Kidney glomerular epithelial cell (primary cell): ENCODE measurements at regions not wholly inside any gene's neighbourhood (a gene's known extent, or its start where the extent isn't known, plus 50 kb on each side); places are given as distances from the start of the nearest gene placed in this dataset.
"Not testable (repeated sequence)": the region's sequence is repeated elsewhere in the genome, so short reads cannot be mapped to it uniquely, and the experiment has no call there.

Experiments used
- DNase-seq: peaks from one replicate; lab custom pipeline; 2025; lab: John Stamatoyannopoulos, UW

- no peak for DNase-seq
These were observed 713.0 kb downstream of the BRINP3 start for GRCh38 chr1:189764391-189765320.

- no peak for DNase-seq
These were observed 708.2 kb downstream of the BRINP3 start for GRCh38 chr1:189769448-189769847.

- DNase-seq, result no peak
These were observed 702.9 kb downstream of the BRINP3 start for GRCh38 chr1:189774721-189775287.

DNA sequence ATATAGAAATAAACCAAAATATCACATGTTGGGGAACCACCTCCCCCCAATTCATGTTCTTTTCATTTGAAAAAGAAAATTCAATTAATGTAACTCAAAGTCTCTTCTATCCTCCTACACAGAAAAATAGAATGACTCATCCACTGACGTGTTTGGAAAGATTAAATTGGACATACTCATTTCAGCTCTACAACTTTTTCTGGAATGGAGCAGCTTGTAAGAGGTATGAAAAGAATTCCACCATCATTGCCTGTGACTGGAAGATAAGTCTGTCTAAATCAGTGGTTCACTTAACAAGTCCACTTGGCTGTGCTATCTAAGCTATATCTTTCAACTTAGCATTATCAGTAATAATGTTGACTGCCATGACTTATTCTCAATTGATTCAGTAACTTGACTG lies 702.3 kb downstream of the BRINP3 start:
- DNase-seq, result no peak

- DNase-seq, result no peak
These were observed 698.6 kb downstream of the BRINP3 start for GRCh38 chr1:189779034-189779433.

DNA sequence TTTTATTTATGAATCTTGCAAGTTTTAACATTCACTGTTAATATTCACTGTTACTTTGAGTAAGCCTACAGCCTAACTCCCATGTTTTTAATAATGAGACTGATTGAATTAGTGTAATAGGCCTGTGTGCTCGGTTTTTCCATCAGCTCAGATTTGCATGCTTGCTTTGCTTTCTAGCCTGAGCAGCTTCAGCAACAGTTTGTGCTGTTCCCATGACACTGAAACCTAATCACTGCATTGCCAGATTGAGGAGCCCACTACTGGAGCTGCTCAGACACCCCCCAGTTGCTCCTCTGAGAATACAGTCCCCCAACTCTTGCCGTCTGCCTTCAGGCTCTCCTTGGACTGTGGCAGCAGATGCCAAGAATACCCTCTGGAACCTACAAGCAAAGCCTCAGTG lies 695.4 kb downstream of the BRINP3 start:
- no peak for DNase-seq

DNA sequence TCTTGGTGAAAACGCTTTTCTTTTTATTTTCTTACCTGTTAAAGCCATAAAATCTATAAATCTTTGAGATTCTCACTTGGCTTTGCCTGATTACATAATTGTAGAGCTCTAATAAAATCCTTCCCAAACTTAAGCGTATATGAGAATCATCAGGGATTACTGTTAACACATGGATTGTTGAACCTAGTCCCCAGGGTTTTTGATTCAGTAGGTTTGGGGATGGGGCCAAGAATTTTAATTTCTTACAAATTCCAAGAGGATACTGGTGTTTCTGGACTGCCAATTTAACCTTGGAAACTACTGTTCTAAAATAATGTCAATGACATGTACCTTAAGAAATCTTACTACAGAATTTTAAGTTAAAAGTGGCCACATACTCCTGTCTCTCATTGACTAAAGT lies 694.2 kb downstream of the BRINP3 start:
- no peak for DNase-seq

DNA sequence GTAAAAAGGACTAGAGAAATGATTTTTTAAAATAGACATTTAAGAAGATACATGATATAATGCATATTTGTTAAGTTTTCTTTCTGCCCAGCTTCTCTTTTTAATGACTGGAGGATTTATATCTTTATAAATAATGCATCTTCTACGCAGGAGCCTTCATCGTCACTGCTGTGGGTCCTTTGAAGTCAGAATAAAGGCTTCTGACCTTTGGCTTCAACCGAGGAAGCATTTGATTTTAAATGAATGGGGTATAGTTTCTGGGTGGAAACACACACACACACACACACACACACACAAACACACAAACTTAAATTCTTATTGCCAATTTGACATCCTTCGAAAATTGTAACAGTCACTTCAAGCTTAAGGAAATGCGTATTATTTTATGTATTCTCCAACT lies 690.9 kb downstream of the BRINP3 start:
- DNase-seq, result no peak

GRCh38 chr1:189787201-189787600 lies 690.5 kb downstream of the BRINP3 start:
- DNase-seq, result no peak

- DNase-seq, result no peak
These were observed 687.3 kb downstream of the BRINP3 start for GRCh38 chr1:189790335-189790734.

DNA sequence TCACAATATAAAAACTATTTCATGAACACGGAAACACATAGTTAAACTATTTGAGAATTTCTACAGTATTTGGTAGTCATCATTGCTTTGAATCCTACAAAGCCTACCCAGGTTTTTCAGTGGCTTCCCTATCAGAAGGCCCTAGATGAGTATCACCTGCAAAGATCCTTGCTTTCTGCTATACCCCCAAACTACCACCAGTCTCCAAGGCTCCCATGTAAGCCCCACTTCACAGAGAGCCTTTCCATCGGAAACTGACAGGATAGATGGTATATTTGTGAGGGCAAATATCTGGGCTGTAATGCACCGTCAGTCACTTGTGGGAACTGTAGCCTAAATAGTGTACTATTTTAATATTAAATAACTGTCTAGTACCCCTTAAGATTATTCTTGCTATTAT lies 674.3 kb downstream of the BRINP3 start:
- DNase-seq, result no peak

DNA sequence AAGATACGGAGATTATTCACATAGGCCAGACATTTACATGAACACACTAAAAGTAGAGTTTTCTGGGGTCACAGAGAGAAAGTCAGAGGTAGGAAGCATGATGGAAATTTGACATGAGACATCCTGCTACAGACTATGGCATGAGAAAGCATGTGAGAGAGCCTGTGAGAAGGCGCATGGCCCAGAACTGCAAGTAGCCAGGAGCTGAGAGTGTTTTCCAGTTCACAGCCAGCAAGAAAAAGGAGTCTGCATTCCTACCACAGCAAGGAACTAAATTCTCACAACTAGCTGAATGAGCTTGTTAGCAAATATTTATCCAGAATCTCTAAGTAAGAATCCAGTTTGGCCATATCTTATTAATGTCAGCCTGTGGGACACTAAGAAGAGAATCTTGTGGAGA lies 673.3 kb downstream of the BRINP3 start:
- no peak for DNase-seq

DNA sequence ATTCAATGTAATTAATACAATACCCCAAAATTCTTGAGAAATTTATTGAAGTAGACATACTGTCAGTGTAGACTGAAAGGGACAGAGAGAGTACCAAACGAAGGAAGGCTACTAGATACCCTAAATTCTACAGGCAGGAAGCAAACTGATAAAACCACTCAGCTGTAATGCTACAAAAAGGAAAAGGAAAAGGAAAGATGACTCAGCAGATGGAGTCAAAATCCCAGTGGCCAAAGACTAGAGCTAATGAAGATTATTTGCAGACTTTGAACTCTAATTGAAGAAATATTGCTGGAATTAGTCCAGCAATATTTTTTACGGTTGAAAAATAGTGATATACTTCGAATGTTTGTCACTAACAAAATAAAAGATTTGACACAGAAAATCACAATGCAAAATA lies 671.9 kb downstream of the BRINP3 start:
- no peak for DNase-seq

GRCh38 chr1:189810639-189811038 lies 667.0 kb downstream of the BRINP3 start:
- DNase-seq, result not testable (repeated sequence)

DNA sequence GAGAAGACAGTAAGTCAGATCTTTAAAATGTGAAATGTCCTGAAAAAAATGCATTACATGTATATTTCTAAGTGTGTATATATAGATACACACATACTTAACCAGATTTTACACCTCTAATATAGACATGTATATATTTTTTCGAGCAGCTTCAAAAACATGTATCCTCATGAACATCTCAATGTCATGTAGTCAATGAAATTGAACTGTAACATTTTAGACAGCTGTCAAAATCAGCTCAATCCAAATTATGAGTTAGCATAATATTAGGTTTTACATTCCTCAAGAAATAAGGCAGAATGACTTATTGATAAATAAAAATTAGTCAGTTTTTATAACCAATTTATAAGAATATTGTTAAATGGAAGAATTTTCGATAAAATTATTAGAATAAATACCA lies 665.7 kb downstream of the BRINP3 start:
- no peak for DNase-seq

GRCh38 chr1:189816558-189816957 lies 661.1 kb downstream of the BRINP3 start:
- no peak for DNase-seq

DNA sequence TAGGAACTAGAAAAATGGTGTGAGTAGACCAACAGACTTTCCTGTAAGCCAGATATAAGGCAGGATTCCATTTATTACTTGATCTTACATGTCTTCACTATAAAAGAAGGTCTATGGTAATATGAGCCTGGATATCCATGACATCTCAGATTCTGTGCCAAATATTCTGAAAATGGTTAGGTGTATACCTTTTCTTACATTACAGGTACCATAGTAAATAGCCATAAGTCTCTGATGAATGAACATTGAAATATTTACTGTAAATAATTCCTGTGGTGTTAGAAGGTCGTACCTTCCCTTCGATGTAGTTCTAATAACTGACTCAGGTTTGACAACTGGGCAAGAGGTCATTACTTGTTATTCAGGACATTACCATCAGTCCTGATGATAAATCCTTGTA lies 657.9 kb downstream of the BRINP3 start:
- DNase-seq, result no peak

DNA sequence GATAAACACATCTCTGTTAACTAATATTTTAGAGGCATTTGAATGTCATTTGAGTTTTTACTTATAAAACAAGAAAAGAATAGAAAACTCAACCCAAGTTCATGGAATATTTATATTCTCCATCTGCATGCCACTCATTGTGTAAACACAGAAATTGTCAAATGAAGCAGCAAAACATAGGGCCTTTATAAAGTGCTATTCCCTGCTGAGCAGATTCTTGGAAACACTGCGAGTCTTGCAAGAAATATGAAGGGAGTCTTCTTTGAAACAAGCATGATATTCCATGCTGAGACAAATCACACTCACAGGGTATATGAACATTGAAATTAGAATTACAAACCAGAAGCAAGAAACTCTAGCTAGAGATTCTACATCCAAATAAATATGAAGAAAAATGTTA lies 655.8 kb downstream of the BRINP3 start:
- DNase-seq, result no peak

- DNase-seq, result no peak
These were observed 642.9 kb downstream of the BRINP3 start for GRCh38 chr1:189834813-189835212.

GRCh38 chr1:189847613-189848012 lies 630.1 kb downstream of the BRINP3 start:
- no peak for DNase-seq

- DNase-seq, result peak; percentile 9
These were observed 625.8 kb downstream of the BRINP3 start for GRCh38 chr1:189851806-189852367.

GRCh38 chr1:189859385-189859977 lies 618.2 kb downstream of the BRINP3 start:
- DNase-seq, result no peak

GRCh38 chr1:189866606-189867005 lies 611.1 kb downstream of the BRINP3 start:
- no peak for DNase-seq
